NCI-H748 treated with DMSO at 0.1 percent for 48 hours (cell line): ENCODE measurements at regions not wholly inside any gene's neighbourhood (a gene's known extent, or its start where the extent isn't known, plus 50 kb on each side); places are given as distances from the start of the nearest gene placed in this dataset.
"Not testable (repeated sequence)": the region's sequence is repeated elsewhere in the genome, so short reads cannot be mapped to it uniquely, and the experiment has no call there.

Experiments
- DNase-seq: peaks from one replicate; lab custom pipeline; 2025; lab: John Stamatoyannopoulos, UW

DNA sequence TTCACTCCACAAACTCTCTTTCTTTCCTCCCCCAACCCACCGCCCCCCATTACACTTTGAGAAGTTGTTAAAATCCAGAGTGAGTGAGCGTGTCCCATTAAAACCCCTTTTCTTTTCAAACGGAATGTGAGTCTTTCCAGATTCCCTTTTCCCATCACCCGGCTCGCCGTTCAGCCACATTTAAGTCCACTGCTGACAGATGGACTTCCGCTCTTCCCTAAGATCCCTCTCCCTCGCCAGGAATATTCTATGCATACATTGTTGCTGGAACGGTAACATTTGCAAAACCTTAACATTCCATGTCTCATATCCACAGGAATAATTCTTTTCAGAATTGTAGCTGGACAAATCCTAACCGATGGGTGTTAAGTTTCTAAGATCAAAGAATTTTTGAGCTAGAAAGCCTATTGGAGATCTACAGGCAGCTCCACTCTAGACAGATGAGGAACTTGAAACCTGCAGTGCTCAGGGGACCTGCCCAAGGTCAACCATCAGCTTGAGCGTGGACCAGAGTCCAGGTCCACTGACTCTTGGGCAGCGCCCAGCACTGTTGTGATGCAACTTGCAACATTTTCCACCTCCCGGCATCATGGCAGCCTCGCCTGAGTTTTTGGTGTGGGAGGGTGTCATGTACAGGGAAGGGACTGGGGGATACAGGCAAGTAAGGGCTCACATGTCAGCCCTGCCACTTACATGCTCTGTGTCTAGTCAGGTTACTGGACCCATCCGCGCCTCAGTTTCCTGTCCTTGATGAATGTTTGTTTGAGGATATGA, 500.1 kb downstream of the CCDC171 start:
- no peak for DNase-seq

DNA sequence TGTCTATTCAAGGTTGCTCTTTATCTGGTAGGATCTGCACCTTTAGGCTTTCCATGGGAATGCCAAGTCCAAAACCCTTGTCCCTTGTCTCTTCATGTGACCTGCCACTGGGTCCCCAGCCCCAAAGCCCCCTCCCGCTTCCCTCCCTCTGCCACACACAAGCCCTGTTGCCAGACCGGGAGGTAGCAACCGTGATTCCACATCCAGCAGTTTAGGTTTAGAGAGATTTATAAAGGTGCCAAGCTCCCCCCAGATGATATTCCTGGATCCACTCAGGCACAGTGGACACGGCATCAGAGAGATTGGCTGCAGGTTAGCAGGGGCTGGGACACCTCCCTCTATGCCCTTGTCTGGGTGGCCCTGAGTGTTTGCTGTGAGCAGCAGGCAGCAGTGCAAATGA, 504.7 kb downstream of the CCDC171 start:
- no peak for DNase-seq

DNA sequence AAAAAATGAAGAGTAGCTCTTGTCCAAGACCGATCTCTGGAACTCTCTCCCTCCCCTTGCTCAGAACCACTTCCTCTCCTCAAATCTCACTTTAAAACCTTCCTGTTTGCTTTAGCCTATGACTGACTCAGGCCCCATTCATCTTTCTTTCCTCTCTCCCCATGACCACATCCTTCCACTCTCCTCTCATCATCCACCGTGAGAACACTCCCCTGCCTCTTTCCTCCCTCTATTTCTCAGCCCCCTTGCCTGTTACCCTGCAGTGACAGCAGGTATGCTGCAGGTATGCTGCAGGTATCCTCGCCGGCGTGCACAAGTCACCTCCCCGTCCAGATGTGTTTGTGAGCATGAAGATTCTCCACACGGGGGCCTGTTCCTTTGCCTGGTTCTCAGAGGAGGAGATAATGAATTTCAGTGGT, 505.3 kb downstream of the CCDC171 start:
- DNase-seq, result no peak

DNA sequence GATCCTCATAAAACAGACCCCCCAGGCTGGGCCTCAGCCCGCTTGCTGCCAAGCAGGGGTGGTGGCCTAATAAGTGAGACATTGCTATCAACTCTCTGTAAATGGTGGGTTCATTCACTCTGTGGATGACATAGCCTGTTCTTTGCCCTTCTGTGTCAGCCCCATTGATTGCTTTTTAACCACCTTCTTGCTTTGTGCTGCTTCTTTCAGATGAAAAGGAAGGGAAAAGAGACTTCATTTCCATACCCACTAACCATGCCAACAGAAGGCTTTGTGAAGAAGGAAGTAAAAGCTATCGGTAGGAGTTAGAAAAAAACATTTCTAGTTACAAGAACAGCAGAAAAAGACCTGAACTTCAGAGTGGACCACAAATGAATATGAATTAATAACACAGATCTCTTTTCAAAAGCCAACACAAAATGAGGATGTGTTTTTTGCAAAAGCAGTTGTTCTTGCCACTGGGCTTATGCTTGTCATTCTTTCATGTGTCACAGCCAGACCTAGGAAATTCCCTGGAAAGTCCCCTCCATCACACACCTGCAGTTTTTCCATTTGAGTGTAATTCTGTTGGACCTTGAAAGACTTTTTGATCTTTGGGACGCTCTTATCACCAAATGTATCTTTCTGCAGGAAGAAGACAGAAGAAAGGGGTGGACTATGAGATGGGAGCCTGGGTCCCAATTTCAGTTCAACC, 507.7 kb downstream of the CCDC171 start:
- DNase-seq, result no peak

DNA sequence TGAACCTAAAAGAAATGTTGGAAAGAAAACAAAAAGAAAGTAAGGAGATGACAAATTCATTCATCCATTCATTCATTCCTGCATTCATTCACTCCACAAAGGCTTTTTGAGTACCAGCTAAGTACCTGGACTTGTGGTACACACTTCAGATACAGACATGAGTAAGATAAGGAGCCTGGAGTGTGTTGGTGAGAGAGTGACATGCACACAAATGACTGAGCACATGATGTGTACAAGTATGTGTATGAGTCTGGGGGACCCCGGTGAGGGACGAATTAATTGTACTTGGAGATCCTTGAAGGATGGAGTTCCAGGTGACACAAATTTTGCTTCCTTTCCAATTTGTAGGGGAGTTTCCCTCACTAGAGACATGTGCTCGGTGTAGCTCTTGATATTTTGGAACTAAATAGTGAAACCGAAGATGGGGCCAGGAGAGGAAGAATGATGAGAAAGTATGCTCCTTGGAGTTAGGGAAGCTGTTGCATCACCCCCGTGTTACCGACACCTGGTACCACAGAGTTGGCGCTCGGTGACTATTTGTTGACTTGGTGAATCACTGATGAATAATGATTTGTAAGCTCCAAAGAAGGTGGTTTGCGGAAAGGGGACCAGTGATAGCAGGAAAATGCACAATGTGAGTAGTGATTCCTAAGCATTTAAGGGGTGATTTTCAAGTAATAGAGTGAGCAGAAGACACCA, 509.8 kb downstream of the CCDC171 start:
- DNase-seq, result no peak

DNA sequence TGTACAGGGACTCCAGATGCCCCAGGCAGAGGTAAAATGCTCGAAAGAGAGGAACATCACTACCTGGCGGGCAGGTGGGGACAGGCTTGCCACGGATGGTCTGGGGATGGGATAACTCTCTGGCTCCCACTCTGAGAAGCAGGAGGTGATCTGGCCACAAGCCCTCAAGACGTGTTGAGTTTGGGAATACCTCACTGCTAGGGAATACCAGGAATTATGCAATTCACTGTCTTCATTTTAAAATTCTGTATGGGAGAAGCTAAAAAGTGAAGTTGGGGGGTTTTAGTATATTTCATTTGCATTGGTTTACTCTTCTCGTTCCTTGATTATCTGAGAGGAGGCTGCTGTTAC, 510.4 kb downstream of the CCDC171 start:
- no peak for DNase-seq

DNA sequence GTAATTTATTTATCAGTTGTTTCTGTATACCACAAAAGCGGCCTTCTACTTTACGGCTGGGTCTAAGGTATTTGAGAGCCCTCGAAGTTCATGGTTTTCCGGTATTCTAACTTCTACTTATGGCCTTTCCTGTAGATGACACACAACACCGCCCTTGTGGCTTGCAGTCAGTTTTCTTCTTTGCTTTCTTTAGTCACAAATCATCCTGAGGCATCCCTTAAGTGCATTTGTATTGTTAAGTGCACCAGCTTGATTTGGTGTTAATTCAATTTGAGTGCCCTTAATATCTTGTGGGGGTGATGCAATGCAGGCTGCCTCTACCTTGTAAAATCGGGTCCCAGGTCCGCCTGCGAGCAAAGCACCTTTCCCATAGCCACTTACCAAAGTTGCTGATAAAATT, 511.9 kb downstream of the CCDC171 start:
- no peak for DNase-seq

DNA sequence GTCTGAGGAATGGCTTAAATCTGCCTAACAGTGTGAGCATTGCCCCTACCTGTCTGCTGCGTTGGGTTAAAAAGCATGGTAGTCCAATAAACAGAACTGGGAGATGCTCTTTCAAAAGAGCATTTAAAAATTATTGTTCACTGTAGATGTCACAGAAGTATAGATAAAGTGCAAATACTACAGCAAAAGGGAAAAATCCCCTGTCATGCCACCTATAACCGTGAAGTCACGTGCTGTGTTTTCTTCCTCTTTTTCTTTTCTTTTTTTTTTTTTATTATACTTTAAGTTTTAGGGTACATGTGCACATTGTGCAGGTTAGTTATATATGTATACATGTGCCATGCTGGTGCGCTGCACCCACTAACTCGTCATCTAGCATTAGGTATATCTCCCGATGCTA, 513.4 kb downstream of the CCDC171 start:
- not testable (repeated sequence) for DNase-seq

DNA sequence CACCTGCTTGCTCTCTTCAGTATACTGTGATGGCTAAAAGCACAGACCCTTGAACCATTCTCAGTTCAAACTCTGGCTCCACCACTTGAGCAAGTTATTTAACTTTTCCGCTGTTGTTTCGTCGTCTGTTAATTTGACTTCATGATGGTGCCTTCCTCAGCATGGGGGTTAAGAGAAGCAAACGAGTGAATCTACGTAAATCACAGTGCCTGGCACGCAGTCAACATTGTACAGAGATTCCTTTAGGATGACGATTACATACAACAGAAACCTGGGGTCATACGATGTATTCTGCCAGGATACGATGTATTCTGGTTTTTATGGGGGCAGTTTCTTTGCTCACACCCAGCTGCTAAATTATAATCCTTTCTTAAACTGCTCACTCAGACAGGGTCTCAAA, 515.6 kb downstream of the CCDC171 start:
- DNase-seq, result no peak

DNA sequence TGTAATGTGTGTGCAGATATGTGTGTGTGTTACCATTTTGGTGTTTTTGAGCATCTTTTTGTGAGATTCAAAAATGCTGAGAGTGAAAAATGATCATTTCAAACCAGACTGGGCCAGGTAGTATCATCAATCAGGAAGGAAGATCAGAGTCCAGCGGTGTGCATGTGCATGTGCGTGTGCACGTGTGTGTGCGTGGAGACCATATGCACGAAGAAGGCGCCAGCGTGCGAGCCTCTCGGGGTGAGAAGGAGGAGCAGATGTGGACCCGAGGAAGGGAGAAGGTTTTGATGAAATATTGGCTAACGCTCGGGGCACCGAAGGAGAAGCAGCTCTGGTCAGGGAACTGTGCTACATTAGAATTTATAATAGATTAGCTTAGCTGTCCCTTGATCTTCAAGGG, 516.4 kb downstream of the CCDC171 start:
- no peak for DNase-seq

DNA sequence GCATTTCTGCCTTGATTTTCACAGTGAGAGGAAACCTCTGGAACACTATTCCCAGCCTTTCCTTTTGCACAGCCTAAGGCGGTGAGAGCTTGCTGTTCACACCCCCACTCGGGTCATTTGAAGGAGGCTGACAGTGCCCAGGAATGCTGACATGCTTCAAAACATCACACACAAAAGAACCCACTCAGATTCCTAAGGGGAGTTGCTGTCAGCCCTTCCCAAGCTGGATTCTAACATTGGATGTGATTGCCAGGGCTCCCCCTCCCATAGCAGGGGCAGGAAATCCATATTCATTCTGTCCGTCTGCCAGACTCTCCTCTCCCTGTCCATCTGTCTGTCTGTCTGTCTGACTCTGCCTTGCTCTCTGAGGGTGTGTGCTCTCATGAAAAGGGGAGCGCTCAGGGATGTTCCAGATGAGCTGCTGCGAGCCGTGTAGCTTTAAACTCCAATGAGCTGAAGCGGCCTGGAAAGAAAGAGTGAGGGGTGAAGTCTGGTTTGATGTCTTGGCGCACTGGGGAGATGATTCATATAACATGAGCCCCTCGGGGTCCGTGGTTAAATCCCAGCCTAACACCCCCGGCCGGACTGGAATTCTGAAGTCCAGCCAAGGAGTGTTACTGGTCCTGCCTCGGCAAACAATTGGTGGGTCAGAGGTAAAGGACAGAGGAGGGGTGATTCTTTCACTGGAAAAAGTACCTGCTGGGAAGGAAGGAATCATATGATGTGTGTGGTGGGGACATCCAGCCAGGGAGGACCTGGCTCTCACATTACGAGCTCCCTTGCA, 517.0 kb downstream of the CCDC171 start:
- no peak for DNase-seq

DNA sequence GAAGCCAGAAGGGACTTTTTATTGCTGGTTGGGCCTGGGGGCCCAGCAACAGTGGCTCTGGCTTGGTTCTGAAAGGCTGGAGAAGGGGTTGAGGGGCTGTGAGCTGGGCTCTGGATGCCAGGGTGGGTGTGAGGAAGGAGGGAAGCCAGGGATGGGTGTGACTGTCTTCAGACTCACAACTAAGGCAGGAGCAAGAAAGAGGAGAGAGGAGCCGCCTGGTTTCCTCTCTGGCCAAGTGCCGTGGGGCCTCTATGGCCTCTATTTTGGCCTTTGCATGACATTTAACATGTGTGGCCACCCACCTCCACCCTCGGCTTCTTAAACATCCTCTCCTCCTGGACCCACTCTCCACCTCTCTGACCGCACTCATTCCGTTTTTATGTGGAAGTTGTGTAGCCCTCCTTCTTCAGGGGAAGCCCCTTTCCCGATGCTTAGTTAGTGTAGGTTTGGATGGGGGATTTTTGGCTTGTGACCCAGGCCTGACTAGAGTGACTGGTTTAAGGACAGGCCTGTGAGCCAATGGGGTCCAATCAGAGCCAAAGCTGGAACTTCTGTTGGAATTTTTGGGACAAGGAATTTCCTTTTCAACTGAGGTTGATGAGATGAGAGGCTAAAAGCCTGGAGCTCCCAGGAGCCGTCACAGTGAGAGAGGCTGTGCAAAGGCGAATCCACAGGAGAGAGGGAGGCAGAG, 517.8 kb downstream of the CCDC171 start:
- DNase-seq, result no peak

DNA sequence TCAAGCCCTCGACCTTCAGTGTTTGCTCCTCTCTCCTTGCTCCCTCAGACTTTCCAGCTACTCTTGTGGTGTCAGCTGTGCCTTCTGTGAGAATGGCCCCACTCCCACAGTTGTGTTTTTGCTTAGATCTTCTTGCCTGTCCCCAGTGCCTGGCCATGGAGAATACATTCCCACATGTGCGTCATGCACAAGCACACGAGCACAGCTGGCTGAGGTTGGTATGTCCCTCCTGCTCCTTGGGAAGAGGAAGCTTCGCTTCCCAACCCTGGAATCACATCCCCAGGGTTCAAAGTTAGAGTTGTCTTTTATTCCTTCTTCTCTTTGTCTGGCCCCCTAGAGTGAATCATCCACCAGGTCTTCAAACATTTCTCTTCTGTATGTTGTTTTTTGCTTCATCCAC, 518.6 kb downstream of the CCDC171 start:
- DNase-seq, result no peak

DNA sequence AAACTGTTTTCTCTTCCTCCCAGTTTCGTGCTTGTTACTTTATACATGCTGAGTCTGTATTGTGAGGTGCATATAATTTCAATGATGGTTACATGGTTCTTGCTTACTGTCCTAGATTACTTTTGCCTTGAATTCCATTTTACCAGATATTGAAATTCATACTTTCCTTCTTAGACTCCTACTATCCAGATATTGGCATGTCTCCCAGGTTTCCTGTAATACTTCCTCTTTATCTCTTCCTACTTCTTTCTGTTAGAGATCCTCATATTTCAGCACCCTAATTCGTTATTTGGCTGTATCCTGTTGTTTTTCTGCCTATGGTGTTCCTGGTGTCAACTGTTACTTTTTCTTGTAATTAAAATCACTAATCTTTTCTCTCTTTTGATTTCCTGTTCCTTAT, 522.1 kb downstream of the CCDC171 start:
- no peak for DNase-seq

DNA sequence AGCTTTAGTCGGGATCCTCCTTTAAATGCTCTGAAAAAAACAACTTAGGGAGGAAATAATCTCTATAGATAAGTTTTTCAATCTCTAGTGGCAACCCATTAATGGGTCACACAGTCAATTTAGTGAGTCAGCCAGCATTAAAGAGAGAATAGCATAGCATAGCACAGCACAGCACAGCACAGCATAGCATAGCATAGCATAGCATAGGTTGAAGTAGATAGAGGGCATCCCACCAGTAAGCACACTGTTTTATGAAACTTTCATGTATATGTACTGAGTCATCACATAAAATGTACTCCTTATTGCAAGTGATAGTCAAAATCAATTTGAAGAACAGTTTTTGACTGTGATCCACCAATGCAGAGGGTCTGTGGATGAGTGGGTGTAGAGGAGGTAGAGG, 522.9 kb downstream of the CCDC171 start:
- no peak for DNase-seq

DNA sequence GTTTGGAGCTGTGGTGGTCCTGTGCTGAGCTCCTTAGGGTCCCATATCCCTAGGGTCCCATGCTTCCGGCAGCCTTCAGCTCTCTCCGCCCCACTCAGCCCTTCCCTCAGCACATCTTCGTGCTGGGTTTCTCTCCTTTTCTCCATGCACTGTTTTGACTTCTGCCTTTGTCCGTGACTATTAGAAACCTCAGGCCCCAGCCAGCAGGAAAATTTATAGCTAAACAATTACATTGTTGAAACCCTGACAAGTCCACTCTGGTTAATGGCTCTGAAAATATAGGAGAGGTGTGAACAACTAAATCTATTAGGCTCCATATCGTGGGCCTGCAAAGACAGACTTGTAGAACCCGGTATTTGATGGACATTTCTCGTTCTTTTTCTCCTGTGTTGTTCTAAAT, 523.7 kb downstream of the CCDC171 start:
- DNase-seq, result no peak

DNA sequence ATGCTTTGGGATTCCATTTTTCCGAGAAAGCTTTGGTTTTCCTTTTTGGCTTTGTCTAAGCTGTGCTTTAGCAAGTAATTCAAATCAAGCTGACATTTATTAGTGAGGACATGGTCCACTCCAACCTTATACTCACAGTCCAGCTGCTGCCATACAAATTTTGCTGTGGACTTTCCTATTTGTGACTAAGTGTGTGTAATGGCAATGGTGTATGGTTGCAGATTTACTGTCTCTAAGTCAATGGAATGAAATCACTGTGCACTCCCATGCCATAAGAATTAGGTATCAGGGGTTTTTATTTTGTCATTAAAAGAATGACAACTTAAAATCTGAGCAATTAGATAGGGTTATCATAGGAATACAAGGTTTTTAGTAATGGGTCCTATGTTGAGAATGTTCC, 530.0 kb downstream of the CCDC171 start:
- DNase-seq, result no peak

DNA sequence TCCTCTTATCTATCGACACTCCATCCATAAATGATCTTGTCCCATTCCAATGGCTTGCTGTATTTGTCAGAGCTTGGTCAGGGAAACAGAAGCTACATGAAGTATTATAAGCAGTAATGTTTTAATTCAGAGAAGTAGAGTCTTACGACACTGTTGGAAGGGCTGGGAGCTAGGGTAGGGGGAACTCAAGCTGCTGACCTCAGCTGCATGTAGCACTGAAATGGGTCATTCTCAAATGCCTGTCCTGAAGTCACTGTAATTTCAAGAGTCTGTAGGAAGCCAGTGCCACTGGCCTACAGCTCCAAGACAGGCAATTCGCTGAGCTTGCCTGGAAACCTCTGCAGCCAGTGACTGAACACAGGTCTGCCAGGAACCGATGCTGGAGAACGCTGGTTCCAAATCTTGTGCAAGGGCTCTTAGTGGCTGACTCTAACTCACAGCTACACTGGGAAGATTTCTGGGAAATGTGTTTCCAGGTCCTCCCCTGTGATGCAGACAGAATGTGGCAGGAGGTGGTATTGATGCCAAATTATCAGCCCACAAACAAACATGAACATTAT, 532.4 kb downstream of the CCDC171 start:
- DNase-seq, result no peak

DNA sequence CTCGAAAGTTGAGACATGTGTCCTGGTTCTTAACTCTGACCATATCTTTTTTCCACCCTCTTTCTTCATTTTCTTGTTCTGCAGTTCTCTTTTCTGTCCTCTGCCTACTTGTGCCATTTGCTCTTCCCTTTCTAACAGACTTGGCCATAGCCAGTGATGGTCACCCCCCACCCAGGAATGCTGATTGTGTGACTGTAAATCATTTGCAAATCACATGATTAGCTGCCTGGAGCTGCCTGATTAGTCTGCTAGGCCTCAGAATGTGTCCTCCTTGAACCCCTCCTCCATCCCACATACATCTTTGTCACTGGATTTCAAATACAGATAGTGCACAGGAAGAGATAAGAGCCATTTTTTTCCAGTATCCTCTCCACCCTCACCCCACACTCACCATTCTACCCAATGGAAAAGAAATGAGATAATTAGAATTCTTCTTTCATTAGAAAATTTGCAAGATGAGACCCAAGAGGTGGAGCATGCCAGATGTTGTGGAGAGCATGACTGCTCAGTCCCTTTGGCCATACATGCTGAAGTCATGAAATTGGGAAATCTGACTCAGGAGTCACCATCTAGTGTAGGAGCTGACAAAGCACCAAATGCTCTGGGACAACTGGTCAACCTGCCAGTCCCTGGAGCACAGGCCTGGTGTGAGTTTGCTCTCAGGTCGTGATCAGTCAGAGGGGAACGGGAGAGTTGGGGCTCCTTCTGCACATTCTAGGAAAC, 538.2 kb downstream of the CCDC171 start:
- DNase-seq, result no peak

DNA sequence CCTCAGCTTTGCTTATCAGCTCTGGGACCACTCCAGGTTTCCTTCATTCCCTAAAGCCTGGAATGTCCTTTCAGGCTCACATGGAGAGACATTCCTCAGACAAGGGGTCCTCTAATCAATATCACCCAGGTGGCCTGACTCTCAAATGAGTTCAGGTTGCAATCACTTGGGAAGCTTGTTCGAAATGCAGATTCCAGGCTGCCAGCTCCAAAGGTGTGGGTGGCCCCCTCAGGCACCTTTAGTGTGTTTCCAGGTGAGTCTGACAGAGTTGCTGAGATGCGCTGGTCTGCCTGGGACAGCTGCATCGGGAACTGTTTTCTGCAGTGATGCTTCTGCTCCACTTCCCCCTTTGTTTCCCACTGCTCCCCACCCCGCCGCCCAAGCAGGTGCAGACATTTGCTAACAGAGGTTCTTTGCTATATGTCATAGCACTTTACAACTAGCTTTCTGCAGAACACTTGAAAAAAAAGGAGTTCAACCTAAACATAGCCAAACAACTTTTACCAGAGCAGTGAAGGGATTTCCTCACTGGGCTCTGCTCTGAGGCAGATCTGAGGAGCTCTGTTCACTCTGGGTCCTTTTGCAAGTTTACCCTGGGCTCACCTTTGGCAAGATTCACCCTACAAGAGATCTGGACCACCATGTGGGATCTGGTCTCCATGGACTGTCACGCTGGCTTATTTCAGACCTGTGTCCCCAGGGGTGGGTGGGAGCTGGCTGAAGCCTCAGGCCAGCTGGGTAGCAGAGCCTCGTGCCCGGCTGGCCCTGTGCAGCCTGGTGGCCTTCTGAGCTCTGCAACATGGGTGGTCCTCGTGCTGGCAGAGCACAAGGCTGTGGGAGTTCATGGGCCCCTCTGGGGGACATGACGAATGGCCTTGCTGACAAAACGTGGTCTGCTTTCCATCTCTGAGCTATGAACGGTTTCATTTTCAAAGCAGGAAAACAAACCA, 539.6 kb downstream of the CCDC171 start:
- DNase-seq, result no peak
